ENCODE measurements at regions not wholly inside any gene's neighbourhood (a gene's known extent, or its start where the extent isn't known, plus 50 kb on each side); places are given as distances from the start of the nearest gene placed in this dataset.

DNA sequence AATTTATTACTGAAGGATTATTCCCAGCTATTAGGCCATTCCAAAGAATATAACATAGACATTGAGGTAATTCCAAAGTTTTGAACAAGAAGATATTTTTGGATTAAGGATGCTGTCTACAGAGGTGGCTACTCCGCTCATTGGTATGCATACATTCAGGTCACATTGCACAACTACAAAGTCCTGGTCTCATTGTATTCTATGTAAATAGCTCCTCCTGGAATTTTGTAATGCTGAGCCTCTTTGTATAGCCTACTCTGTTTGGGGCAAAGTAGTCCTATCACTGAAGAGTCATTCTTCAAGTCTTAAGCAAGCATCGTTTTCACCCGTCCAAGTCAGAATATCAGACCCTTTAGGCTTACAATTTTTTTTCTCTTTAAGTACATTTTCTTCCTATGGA, 142.4 kb downstream of the KIF18A start:
- no peak overlapping the region for H4K8ac ChIP-seq (ENCODE audit: extremely low read depth, insufficient read depth, low read length)
- no peak overlapping the region for H3K4me2 ChIP-seq (ENCODE audit: insufficient read depth in 1 of 2, low read depth in 2 of 2, low read length in 2 of 2)
- no peak overlapping the region for H3K14ac ChIP-seq (ENCODE audit: insufficient read length)
- no peaks in the 10 kb centered on the region for H3K79me2 ChIP-seq (ENCODE audit: control insufficient read depth in 1 of 2, insufficient read depth in 2 of 2, low read length in 2 of 2)
- no peak overlapping the region for H2AK5ac ChIP-seq (ENCODE audit: low read depth, low read length)
- no peaks in the 10 kb centered on the region for H3K9me3 ChIP-seq (ENCODE audit: insufficient read depth in 2 of 2, low read depth in 1 of 2, low read length in 1 of 2)
- peak; percentile 57; the same call in 1 of the 2 replicates for TF ChIP-seq TEAD4 (IDR thresholded peaks at IDR 0.05; ENCODE audit: low read depth, low read length)
- no peak for TF ChIP-seq SP4 (IDR thresholded peaks at IDR 0.05; ENCODE audit: low read length)
- TF ChIP-seq CEBPB (IDR thresholded peaks at IDR 0.05; ENCODE audit: low read depth, low read length), result peak; percentile 93
- no peak for TF ChIP-seq ASH2L (IDR thresholded peaks at IDR 0.05; ENCODE audit: low read length)
- TF ChIP-seq JUN (IDR thresholded peaks at IDR 0.05; ENCODE audit: low read depth, low read length), result no peak
- no peak for TF ChIP-seq KDM4A (IDR thresholded peaks at IDR 0.05; ENCODE audit: low read depth, low read length, severe bottlenecking)
- TF ChIP-seq FOSL1 (IDR thresholded peaks at IDR 0.05; ENCODE audit: insufficient read depth, low read depth, low read length), result no peak
- no peak overlapping the region for H2BK12ac ChIP-seq (ENCODE audit: low read depth, low read length)
- no peak overlapping the region for H2BK20ac ChIP-seq (ENCODE audit: low read length)
- ChIA-PET CTCF (ENCODE audit: partially characterized antibody) (interaction anchor here (1.8 kb wide), 1 partner anchor 270 kb away, joined by 6 read pairs; no protein-coding TSS in a partner anchor), POLR2A (ENCODE audit: partially characterized antibody) (interaction anchor here (0.7 kb wide), 2 partner anchors 55 to 341 kb away, joined by 3 read pairs; no protein-coding TSS in a partner anchor)
- H3K4me1 ChIP-seq (replicated peaks in 1 of 4; ENCODE audit: control insufficient read depth in 3 of 4, insufficient read depth in 4 of 4, low read length in 3 of 4), result peaks cover 0 to 20% (median 9%) of the 10 kb centered on the region in 4 experiments; a peak in 4 of 7 replicates
- no peaks in the 10 kb centered on the region for H4K20me1 ChIP-seq (replicated peaks in 1 of 2; ENCODE audit: control insufficient read depth in 1 of 2, insufficient read depth in 2 of 2, low read length in 2 of 2)
- WGBS, 2 experiments (ENCODE audit: extremely low coverage in 1 of 2, insufficient coverage in 1 of 2, insufficient read length in 1 of 2, insufficient replicate concordance in 2 of 2, low coverage in 1 of 2, low lambda C conversion rate in 2 of 2, missing lambda C conversion rate in 1 of 2), result 72% methylated on average over 3 of the region's 3 CpGs; no CpG with 5 or more reads in 1 of the 2 experiments
- no peaks in the 10 kb centered on the region for H3K79me1 ChIP-seq (ENCODE audit: low read depth, low read length)
- no peak overlapping the region for H2BK120ac ChIP-seq (replicated peaks; ENCODE audit: low read depth, low read length)
- H3K18ac ChIP-seq (ENCODE audit: extremely low read depth, low read length), result no peak overlapping the region
- no peak overlapping the region for H3K9ac ChIP-seq (replicated peaks in 1 of 4; ENCODE audit: extremely low read depth in 1 of 4, low read depth in 3 of 4, low read length in 3 of 4)
- H2BK5ac ChIP-seq (ENCODE audit: low read depth, low read length), result no peak overlapping the region
- H3K23ac ChIP-seq (ENCODE audit: insufficient read length), result no peak overlapping the region
- no peak overlapping the region for H3K27ac ChIP-seq (ENCODE audit: low read depth, low read length)
- no peaks in the 10 kb centered on the region for H3K27me3 ChIP-seq (replicated peaks in 1 of 4; ENCODE audit: control insufficient read depth in 3 of 4, extremely low read depth in 1 of 4, insufficient read depth in 3 of 4, low read length in 3 of 4)
- FAIRE-seq (peak; percentile 68), DNase-seq (ENCODE audit: low read depth in 1 of 2, low spot score in 2 of 2) (no peak)
- no peak overlapping the region for H3K56ac ChIP-seq (replicated peaks; ENCODE audit: insufficient read length, low read depth, low read length)
- no peak overlapping the region for H3K4ac ChIP-seq (replicated peaks; ENCODE audit: insufficient read length, low read depth, low read length)
- H4K5ac ChIP-seq (ENCODE audit: insufficient read length, low read depth, low read length), result no peak overlapping the region
- no peak overlapping the region for H4K91ac ChIP-seq (replicated peaks; ENCODE audit: insufficient read length, low read length)
- no peak overlapping the region for H3K4me3 ChIP-seq (ENCODE audit: extremely low read depth in 1 of 4, insufficient read depth in 2 of 4, low read depth in 3 of 4, low read length in 4 of 4)
- no peaks in the 10 kb centered on the region for H3K23me2 ChIP-seq (ENCODE audit: low read depth, low read length)
- no peaks in the 10 kb centered on the region for H3K36me3 ChIP-seq (ENCODE audit: control insufficient read depth in 2 of 4, insufficient read depth in 4 of 4, low read length in 3 of 4)
- H2BK15ac ChIP-seq (ENCODE audit: low read length), result no peak overlapping the region
- no peak overlapping the region for H2AFZ ChIP-seq (ENCODE audit: low read length)
